Esophagus (tissue), 2 donors: ENCODE measurements at regions not wholly inside any gene's neighbourhood (a gene's known extent, or its start where the extent isn't known, plus 50 kb on each side); places are given as distances from the start of the nearest gene placed in this dataset.
A peak's percentile ranks its signal among the peaks of the same experiment; 100 is the strongest.

Source experiments
- H3K27ac ChIP-seq, 2 donors: one replicate each; pipeline ENCODE4 v1.5.1; 2013; ENCODE audit warnings: low read depth in 2 of 2, mild to moderate bottlenecking in 2 of 2, inconsistent platforms in 1 of 2, low read length in 1 of 2, moderate library complexity in 1 of 2
- H3K27me3 ChIP-seq, 2 donors: one replicate each; pipeline ENCODE4 v1.6.1; 2013; ENCODE audit warnings: low read length in 2 of 2, control low read depth in 1 of 2, mild to moderate bottlenecking in 1 of 2; ENCODE audit not compliant: insufficient read depth in 2 of 2, control insufficient read depth in 1 of 2
- H3K36me3 ChIP-seq, 2 donors: one replicate each; pipeline ENCODE4 v1.6.1; 2013; ENCODE audit warnings: low read length in 1 of 2; ENCODE audit not compliant: control insufficient read depth in 2 of 2, insufficient read depth in 2 of 2
- H3K4me1 ChIP-seq, 2 donors: one replicate each; pipeline ENCODE4 v1.6.1; 2013; ENCODE audit warnings: low read length in 1 of 2; ENCODE audit not compliant: control insufficient read depth in 2 of 2, insufficient read depth in 2 of 2
- H3K4me3 ChIP-seq, 2 donors: one replicate each; pipeline ENCODE4 v1.5.1; 2013; ENCODE audit warnings: low read length in 2 of 2, mild to moderate bottlenecking in 2 of 2, low read depth in 1 of 2, moderate library complexity in 1 of 2
- H3K9me3 ChIP-seq, 2 donors: one replicate each; pipeline ENCODE4 v1.6.1; 2013; ENCODE audit warnings: mild to moderate bottlenecking in 2 of 2, low read depth in 1 of 2, low read length in 1 of 2, moderate library complexity in 1 of 2; ENCODE audit not compliant: control insufficient read depth in 2 of 2, insufficient read depth in 1 of 2
- WGBS, 2 donors: extraction: QIAGEN DNeasy Blood & Tissue Kit; methylation state at CpG; one replicate each; pipeline ENCODE4 v1.1.7; 2013; 5-methylcytosine and 5-hydroxymethylcytosine counted together
- donor health status: healthy with polysubstance abuse.
- donor health status: Bipolar disorder and iron deficiency.

- H3K4me1 ChIP-seq: no peaks in the 10 kb centered on the region
- WGBS, 2 donors: 72 to 73% methylated on average over 3 of the region's 3 CpGs
Observed at GRCh38 chr18:11398625-11399024, 210.8 kb upstream of the SLC35G4 start.

GRCh38 chr18:11392980-11393885 lies 216.2 kb upstream of the SLC35G4 start:
- no peaks in the 10 kb centered on the region for H3K27me3 ChIP-seq
- no peaks in the 10 kb centered on the region for H3K4me1 ChIP-seq
- H3K36me3 ChIP-seq: no peaks in the 10 kb centered on the region
- no peak overlapping the region for H3K4me3 ChIP-seq
- H3K9me3 ChIP-seq: no peaks in the 10 kb centered on the region
- WGBS, 2 donors: 49 to 55% methylated on average over 9 of the region's 9 CpGs
- H3K27ac ChIP-seq: peak overlapping the region in 1 of 2 donors; percentile 40

More at GRCh38 chr18:11398625-11399024, 210.8 kb upstream of the SLC35G4 start:
- Histone ChIP-seq H3K27ac (no peak overlapping the region), H3K27me3 (no peaks in the 10 kb centered on the region), H3K4me3 (no peak overlapping the region), H3K36me3 (no peaks in the 10 kb centered on the region), H3K9me3 (no peaks in the 10 kb centered on the region)

- no peaks in the 10 kb centered on the region for H3K4me1 ChIP-seq
- H3K36me3 ChIP-seq: no peaks in the 10 kb centered on the region
- H3K9me3 ChIP-seq: no peaks in the 10 kb centered on the region
- no peak overlapping the region for H3K27ac ChIP-seq
- 58% methylated on average over 6 of the region's 6 CpGs for WGBS, 2 donors
- no peak overlapping the region for H3K4me3 ChIP-seq
- H3K27me3 ChIP-seq: no peaks in the 10 kb centered on the region
Observed at GRCh38 chr18:11392292-11392691, 217.1 kb upstream of the SLC35G4 start.

GRCh38 chr18:11391661-11392060 lies 217.7 kb upstream of the SLC35G4 start:
- Histone ChIP-seq H3K4me1 (no peaks in the 10 kb centered on the region), H3K4me3 (no peak overlapping the region), H3K27ac (no peak overlapping the region), H3K36me3 (no peaks in the 10 kb centered on the region), H3K27me3 (no peaks in the 10 kb centered on the region), H3K9me3 (no peaks in the 10 kb centered on the region)
- WGBS, 2 donors: 66 to 80% methylated on average over 6 of the region's 6 CpGs

GRCh38 chr18:11388755-11389680 lies 220.4 kb upstream of the SLC35G4 start:
- Histone ChIP-seq H3K4me3 (no peak overlapping the region), H3K9me3 (no peaks in the 10 kb centered on the region), H3K4me1 (no peaks in the 10 kb centered on the region), H3K27me3 (no peaks in the 10 kb centered on the region), H3K27ac (no peak overlapping the region), H3K36me3 (no peaks in the 10 kb centered on the region)
- WGBS, 2 donors: 84 to 86% methylated on average over 10 of the region's 10 CpGs

GRCh38 chr18:11387880-11388279 lies 221.5 kb upstream of the SLC35G4 start:
- 48 to 55% methylated on average over 4 of the region's 4 CpGs for WGBS, 2 donors

GRCh38 chr18:11383381-11383780 lies 226.0 kb upstream of the SLC35G4 start:
- H3K27me3 ChIP-seq: no peaks in the 10 kb centered on the region
- no peaks in the 10 kb centered on the region for H3K4me1 ChIP-seq
- H3K4me3 ChIP-seq: no peak overlapping the region
- 0 to 23% methylated on average over 1 of the region's 1 CpG for WGBS, 2 donors
- no peak overlapping the region for H3K27ac ChIP-seq
- no peaks in the 10 kb centered on the region for H3K36me3 ChIP-seq
- H3K9me3 ChIP-seq: peaks cover 0 to 2% of the 10 kb centered on the region in 2 donors

More at GRCh38 chr18:11387880-11388279, 221.5 kb upstream of the SLC35G4 start:
- H3K36me3 ChIP-seq: no peaks in the 10 kb centered on the region
- no peak overlapping the region for H3K27ac ChIP-seq
- H3K27me3 ChIP-seq: no peaks in the 10 kb centered on the region
- no peaks in the 10 kb centered on the region for H3K4me1 ChIP-seq
- H3K9me3 ChIP-seq: no peaks in the 10 kb centered on the region
- no peak overlapping the region for H3K4me3 ChIP-seq

GRCh38 chr18:11380968-11381367 lies 228.4 kb upstream of the SLC35G4 start:
- H3K27ac ChIP-seq: no peak overlapping the region

GRCh38 chr18:11379660-11380059 lies 229.7 kb upstream of the SLC35G4 start:
- Histone ChIP-seq H3K9me3 (peaks cover 0 to 2% of the 10 kb centered on the region in 2 donors), H3K36me3 (no peaks in the 10 kb centered on the region), H3K27me3 (no peaks in the 10 kb centered on the region), H3K4me3 (no peak overlapping the region), H3K27ac (no peak overlapping the region), H3K4me1 (no peaks in the 10 kb centered on the region)
- WGBS, 2 donors: 89 to 94% methylated on average over 10 of the region's 10 CpGs

More at GRCh38 chr18:11380968-11381367, 228.4 kb upstream of the SLC35G4 start:
- no peak overlapping the region for H3K4me3 ChIP-seq
- WGBS, 2 donors: 69 to 73% methylated on average over 3 of the region's 3 CpGs
- no peaks in the 10 kb centered on the region for H3K27me3 ChIP-seq
- H3K4me1 ChIP-seq: no peaks in the 10 kb centered on the region
- H3K36me3 ChIP-seq: no peaks in the 10 kb centered on the region
- H3K9me3 ChIP-seq: peaks cover 0 to 2% of the 10 kb centered on the region in 2 donors
